Kidney epithelial cell (primary cell): ENCODE measurements at regions not wholly inside any gene's neighbourhood (a gene's known extent, or its start where the extent isn't known, plus 50 kb on each side); places are given as distances from the start of the nearest gene placed in this dataset.

ENCODE experiments used
- DNase-seq: peaks from one replicate; pipeline ENCODE4 v3.0.0-alpha.2; 2010; ENCODE audit warnings: low read depth
- H3K27me3 ChIP-seq: 2 replicates; pipeline ENCODE4 v1.6.0; 2011; ENCODE audit warnings: low read length; ENCODE audit not compliant: control insufficient read depth, insufficient read depth
- H3K36me3 ChIP-seq: 2 replicates; pipeline ENCODE4 v1.5.1; 2011; ENCODE audit warnings: low read length; ENCODE audit not compliant: control insufficient read depth, insufficient read depth
- H3K4me3 ChIP-seq: 2 replicates; pipeline ENCODE4 v1.5.1; 2011; ENCODE audit warnings: low read depth, mild to moderate bottlenecking, control low read depth, low read length
- CTCF ChIP-seq: IDR thresholded peaks from 2 replicates; pipeline ENCODE4 v1.5.1; 2011; ENCODE audit warnings: mild to moderate bottlenecking, moderate library complexity, low read length, control low read depth, inconsistent platforms; ENCODE audit not compliant: insufficient read depth, poor library complexity, severe bottlenecking

- TF ChIP-seq CTCF: no peak
- Histone ChIP-seq H3K36me3 (no peaks in the 10 kb centered on the region), H3K4me3 (no peak overlapping the region), H3K27me3 (no peaks in the 10 kb centered on the region)
- no peak for DNase-seq
Measured at GRCh38 chr2:145729993-145730770, 1210.3 kb upstream of the ZEB2 start.

DNA sequence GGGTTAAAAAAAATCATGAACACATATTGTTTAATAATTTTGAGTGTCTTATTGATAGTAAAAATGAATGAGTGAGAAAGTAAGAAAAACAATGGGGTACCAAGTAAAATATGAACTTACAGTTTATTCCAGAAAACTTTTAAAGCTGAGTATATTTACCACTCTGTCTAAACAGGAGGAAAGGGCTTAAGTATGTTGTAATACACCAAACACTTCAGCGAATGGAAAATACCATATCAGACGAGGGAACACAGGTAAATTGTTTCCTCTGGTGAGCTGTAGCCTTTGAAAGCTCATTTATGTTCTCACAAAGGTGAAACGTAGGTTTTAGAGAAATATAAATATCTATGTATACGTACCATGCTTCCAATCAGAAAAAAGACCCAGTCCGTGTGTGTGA lies 1209.6 kb upstream of the ZEB2 start:
- no peaks in the 10 kb centered on the region for H3K27me3 ChIP-seq
- DNase-seq: no peak
- no peak overlapping the region for H3K4me3 ChIP-seq
- TF ChIP-seq CTCF: no peak
- H3K36me3 ChIP-seq: no peaks in the 10 kb centered on the region

DNA sequence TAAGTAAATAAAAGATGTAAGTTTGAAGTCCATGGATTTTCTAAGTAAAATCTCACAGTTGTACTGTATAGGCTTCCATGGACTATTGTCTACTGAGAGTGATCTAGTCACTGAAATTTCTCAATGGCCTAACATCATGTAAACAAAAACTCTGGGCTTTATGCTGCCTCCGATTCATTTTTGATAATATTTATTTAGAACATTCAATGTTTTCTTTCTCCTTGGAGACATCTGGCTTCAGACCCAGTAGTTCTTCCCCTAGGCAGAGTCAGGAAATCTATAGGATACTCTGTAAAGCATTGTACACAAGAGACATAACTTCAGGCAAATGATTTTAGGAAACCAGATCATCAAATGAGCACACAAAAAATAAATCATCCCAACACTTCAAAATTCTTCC lies 1208.6 kb upstream of the ZEB2 start:
- Histone ChIP-seq H3K4me3 (no peak overlapping the region), H3K36me3 (no peaks in the 10 kb centered on the region), H3K27me3 (no peaks in the 10 kb centered on the region)
- no peak for TF ChIP-seq CTCF
- no peak for DNase-seq

GRCh38 chr2:145725876-145726275 lies 1206.0 kb upstream of the ZEB2 start:
- H3K4me3 ChIP-seq: no peak overlapping the region

GRCh38 chr2:145724311-145724898 lies 1204.5 kb upstream of the ZEB2 start:
- no peak for DNase-seq
- TF ChIP-seq CTCF: no peak

More at GRCh38 chr2:145725876-145726275, 1206.0 kb upstream of the ZEB2 start:
- no peaks in the 10 kb centered on the region for H3K27me3 ChIP-seq
- DNase-seq: no peak
- no peak for TF ChIP-seq CTCF
- H3K36me3 ChIP-seq: no peaks in the 10 kb centered on the region

More at GRCh38 chr2:145724311-145724898, 1204.5 kb upstream of the ZEB2 start:
- no peak overlapping the region for H3K4me3 ChIP-seq
- H3K27me3 ChIP-seq: no peaks in the 10 kb centered on the region
- no peaks in the 10 kb centered on the region for H3K36me3 ChIP-seq
